ENCODE measurements at regions not wholly inside any gene's neighbourhood (a gene's known extent, or its start where the extent isn't known, plus 50 kb on each side); places are given as distances from the start of the nearest gene placed in this dataset.
A peak's percentile ranks its signal among the peaks of the same experiment; 100 is the strongest.
"Not testable (repeated sequence)": the region's sequence is repeated elsewhere in the genome, so short reads cannot be mapped to it uniquely, and the experiment has no call there.

DNA sequence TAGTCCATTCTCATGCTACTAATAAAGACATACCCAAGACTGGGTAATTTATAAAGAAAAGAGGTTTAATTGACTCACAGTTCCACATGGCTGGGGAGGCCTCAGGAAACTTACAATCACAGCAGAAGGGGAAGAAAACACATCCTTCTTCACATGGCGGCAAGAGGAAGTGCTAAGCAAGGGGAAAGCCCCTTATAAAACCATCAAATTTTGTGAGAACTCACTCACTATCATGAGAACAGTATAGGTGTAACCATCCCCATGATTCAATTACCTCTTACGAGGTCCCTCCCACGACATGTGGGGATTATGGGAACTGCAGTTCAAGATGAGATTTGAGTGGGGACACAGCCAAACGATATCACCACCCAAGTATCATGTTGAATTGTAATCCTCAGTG is 52.7 kb upstream of the FOXO6 start:
- DNase-seq (ENCODE audit: low spot score); ATAC-seq: not testable (repeated sequence)

DNA sequence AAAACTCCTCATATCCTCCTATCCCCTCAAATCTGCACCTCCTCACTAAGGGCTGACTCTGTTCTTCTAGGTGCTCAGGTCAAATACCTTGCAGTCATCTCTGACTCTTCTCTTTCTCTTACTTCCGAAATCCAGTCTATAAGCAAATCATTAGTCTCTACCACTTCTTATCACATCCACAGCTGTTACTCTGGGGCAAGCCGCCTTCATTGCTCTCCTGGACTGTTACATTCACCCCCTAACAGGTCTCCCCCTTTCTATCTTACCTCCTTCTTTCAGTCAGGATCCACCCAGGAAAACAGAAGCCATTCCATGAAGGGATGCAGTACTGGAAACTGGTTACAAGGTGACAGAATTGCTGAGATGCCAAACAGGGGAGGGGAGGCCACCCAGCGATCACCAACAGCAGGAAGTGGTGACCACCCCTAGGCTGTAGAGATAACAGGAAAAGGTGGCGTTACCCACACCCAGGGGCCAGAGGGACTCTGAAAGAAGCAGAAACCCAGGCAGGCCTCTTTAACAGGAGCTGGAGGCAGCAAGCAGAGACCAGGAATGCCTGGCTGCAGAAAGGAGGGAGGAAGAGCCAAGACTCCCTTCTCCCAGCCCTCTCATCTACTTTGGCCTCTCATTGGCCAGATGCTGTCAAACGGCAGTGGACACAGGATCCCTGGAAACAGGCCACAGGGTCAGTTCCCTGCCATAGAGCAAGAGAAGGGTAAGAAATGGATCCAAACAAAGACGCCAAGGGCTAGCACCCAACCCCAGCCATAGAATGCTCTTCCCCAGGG is 55.5 kb upstream of the FOXO6 start:
- ATAC-seq (no peak), DNase-seq (ENCODE audit: low spot score) (peak; percentile 22)

DNA sequence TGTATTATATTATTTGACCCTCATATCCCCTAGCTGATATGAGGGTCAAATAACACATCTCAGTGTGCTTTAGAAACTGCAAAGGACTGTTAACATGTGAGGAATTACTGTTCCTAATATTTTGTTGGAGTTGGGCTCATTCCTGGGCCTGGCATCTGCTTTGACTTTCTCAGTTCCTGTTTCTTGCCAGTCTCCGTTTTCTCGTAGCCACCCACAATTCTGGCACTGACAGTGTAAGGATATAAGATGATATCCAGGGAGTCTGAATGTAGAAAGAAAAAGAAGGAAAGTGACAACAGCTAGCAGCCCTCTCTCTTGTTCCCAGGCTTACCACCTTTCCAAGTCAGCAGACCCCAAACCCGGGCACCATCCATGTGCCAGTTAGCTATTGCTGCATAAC is 54.4 kb upstream of the SCMH1 start:
- DNase-seq (ENCODE audit: low spot score), result no peak
- ATAC-seq, result no peak

DNA sequence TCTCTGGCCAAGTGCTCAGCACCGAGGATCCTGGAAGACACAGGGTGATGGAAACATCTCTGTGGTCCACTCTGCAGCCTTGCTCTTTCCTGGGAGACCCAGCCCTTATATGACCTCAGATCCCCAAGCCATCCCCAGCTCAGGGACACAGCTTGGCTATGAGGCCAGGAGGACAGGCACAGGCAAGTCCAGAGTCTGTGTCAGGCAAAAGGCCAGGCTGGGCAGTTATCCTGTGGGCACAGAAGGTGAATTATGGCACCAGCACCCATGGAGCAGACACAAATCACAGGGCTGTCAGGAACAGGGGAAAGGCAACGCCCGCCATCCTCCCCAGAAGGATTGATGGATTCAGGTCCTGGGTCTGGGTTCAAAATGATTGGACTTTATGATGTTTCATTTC is 52.1 kb upstream of the SCMH1 start:
- ATAC-seq, result no peak
- peak; percentile 31 for DNase-seq (ENCODE audit: low spot score)

DNA sequence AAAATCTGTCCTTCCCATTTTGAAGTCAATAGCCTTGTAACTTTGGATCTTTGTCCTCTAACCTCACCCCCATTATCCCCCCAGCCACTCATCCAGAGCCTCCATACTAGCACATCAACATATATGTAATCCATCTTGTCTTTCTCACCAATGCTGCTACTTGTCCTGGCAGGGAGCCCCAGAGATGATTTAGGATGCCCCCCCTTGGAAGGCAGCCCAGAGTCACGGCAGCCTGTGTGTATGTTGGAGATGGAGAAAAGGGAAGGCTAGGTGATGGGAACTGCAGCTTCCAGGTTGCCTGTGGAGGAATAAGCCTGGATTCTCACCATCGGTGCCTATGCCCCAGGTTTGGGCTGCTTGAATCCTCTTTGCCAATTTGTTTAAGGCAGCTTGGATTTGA is 51.7 kb upstream of the SCMH1 start:
- DNase-seq (ENCODE audit: low spot score), result peak; percentile 7
- no peak for ATAC-seq
